ENCODE measurements at regions not wholly inside any gene's neighbourhood (a gene's known extent, or its start where the extent isn't known, plus 50 kb on each side); places are given as distances from the start of the nearest gene placed in this dataset.

GRCh38 chr2:17272652-17273525 lies 245.4 kb downstream of the RAD51AP2 start:
- no peaks in the 10 kb centered on the region for H4K20me1 ChIP-seq (ENCODE audit: low read depth, low read length)
- no peaks in the 10 kb centered on the region for H3K9me3 ChIP-seq (ENCODE audit: insufficient read depth, low read length)
- TF ChIP-seq EZH2phosphoT487 (conservative IDR thresholded peaks at IDR 0.05; ENCODE audit: low read length): no peak
- no peak for TF ChIP-seq CTCF (IDR thresholded peaks at IDR 0.05; ENCODE audit: insufficient read depth, low read length, poor library complexity, severe bottlenecking)
- no peak overlapping the region for H3K4me3 ChIP-seq (ENCODE audit: insufficient read depth, low read length, poor library complexity, severe bottlenecking)
- no peaks in the 10 kb centered on the region for H3K79me2 ChIP-seq (ENCODE audit: insufficient read depth, low read length)
- no peak overlapping the region for H3K27ac ChIP-seq (ENCODE audit: low read depth, low read length)
- no peak overlapping the region for H3K4me2 ChIP-seq (ENCODE audit: low read depth, low read length, poor library complexity, severe bottlenecking)
- H3K9me2 ChIP-seq (replicated peaks; ENCODE audit: insufficient read depth, low read length): no peaks in the 10 kb centered on the region
- no peaks in the 10 kb centered on the region for H3K36me3 ChIP-seq (ENCODE audit: low read length)
- no peak overlapping the region for H3K9ac ChIP-seq (ENCODE audit: low read length)
- H3F3A ChIP-seq (ENCODE audit: insufficient read depth): no peaks in the 10 kb centered on the region
- H3K27me3 ChIP-seq (ENCODE audit: low read length): no peaks in the 10 kb centered on the region
- no peak overlapping the region for H2AFZ ChIP-seq (ENCODE audit: low read depth, low read length, severe bottlenecking)

- no peak overlapping the region for H3K4me2 ChIP-seq (ENCODE audit: low read depth, low read length, poor library complexity, severe bottlenecking)
- no peaks in the 10 kb centered on the region for H3K27me3 ChIP-seq (ENCODE audit: low read length)
- H3K27ac ChIP-seq (ENCODE audit: low read depth, low read length): no peak overlapping the region
- H3K79me2 ChIP-seq (ENCODE audit: insufficient read depth, low read length): no peaks in the 10 kb centered on the region
- no peak overlapping the region for H2AFZ ChIP-seq (ENCODE audit: low read depth, low read length, severe bottlenecking)
- no peak overlapping the region for H3K9ac ChIP-seq (ENCODE audit: low read length)
- H3K36me3 ChIP-seq (ENCODE audit: low read length): no peaks in the 10 kb centered on the region
- H3K9me2 ChIP-seq (replicated peaks; ENCODE audit: insufficient read depth, low read length): no peaks in the 10 kb centered on the region
- no peaks in the 10 kb centered on the region for H4K20me1 ChIP-seq (ENCODE audit: low read depth, low read length)
- TF ChIP-seq CTCF (IDR thresholded peaks at IDR 0.05; ENCODE audit: insufficient read depth, low read length, poor library complexity, severe bottlenecking) (no peak), EZH2phosphoT487 (conservative IDR thresholded peaks at IDR 0.05; ENCODE audit: low read length) (no peak)
- no peaks in the 10 kb centered on the region for H3K9me3 ChIP-seq (ENCODE audit: insufficient read depth, low read length)
- H3K4me3 ChIP-seq (ENCODE audit: insufficient read depth, low read length, poor library complexity, severe bottlenecking): no peak overlapping the region
- H3F3A ChIP-seq (ENCODE audit: insufficient read depth): no peaks in the 10 kb centered on the region
Observed at GRCh38 chr2:17272170-17272569, 246.1 kb downstream of the RAD51AP2 start.

- Histone ChIP-seq H3K27me3 (ENCODE audit: low read length) (no peaks in the 10 kb centered on the region), H3K4me2 (ENCODE audit: low read depth, low read length, poor library complexity, severe bottlenecking) (no peak overlapping the region), H3K27ac (ENCODE audit: low read depth, low read length) (no peak overlapping the region), H2AFZ (ENCODE audit: low read depth, low read length, severe bottlenecking) (no peak overlapping the region), H3K9me3 (ENCODE audit: insufficient read depth, low read length) (no peaks in the 10 kb centered on the region), H3K36me3 (ENCODE audit: low read length) (no peaks in the 10 kb centered on the region), H3K9ac (ENCODE audit: low read length) (no peak overlapping the region), H3K79me2 (ENCODE audit: insufficient read depth, low read length) (no peaks in the 10 kb centered on the region), H4K20me1 (ENCODE audit: low read depth, low read length) (no peaks in the 10 kb centered on the region), H3F3A (ENCODE audit: insufficient read depth) (no peaks in the 10 kb centered on the region), H3K9me2 (replicated peaks; ENCODE audit: insufficient read depth, low read length) (no peaks in the 10 kb centered on the region), H3K4me3 (ENCODE audit: insufficient read depth, low read length, poor library complexity, severe bottlenecking) (no peak overlapping the region)
- TF ChIP-seq CTCF (IDR thresholded peaks at IDR 0.05; ENCODE audit: insufficient read depth, low read length, poor library complexity, severe bottlenecking): no peak
- no peak for TF ChIP-seq EZH2phosphoT487 (conservative IDR thresholded peaks at IDR 0.05; ENCODE audit: low read length)
Observed at GRCh38 chr2:17271416-17271815, 246.8 kb downstream of the RAD51AP2 start.

Measured in SU-DHL-6 (cell line).